CD4-positive, alpha-beta T cell (primary cell): ENCODE measurements at regions not wholly inside any gene's neighbourhood (a gene's known extent, or its start where the extent isn't known, plus 50 kb on each side); places are given as distances from the start of the nearest gene placed in this dataset.

ENCODE experiments used
- ATAC-seq: fragments of 200-7000 bp; cut with Tn5 transposase; one replicate; pipeline ENCODE4 v1.10.0; 2022; ENCODE audit warnings: mild to moderate bottlenecking; ENCODE audit not compliant: poor library complexity
- CTCF ChIA-PET: fragments of 350-600 bp; sonication (Branson Sonifier 250); formaldehyde crosslinking; loops from one replicate; lab custom pipeline; 2021; ENCODE audit warnings: antibody characterized with exemption, inconsistent platforms; lab: Charles Lee
- POLR2A ChIA-PET: fragments of 350-600 bp; sonication (Branson Sonifier 250); formaldehyde crosslinking; loops from one replicate; lab custom pipeline; 2021; ENCODE audit warnings: antibody characterized with exemption, inconsistent platforms; lab: Charles Lee
- DNase-seq, 14 experiments: peaks; one replicate each; pipeline ENCODE4 v3.0.0-alpha.2; 2013 to 2020; ENCODE audit warnings: mixed read lengths in 2 of 14
- H3K27ac ChIP-seq, 2 donors: one replicate each; pipeline versions ENCODE4 v1.5.1 to v1.7.0; 2013; ENCODE audit warnings: low read length in 2 of 2, low read depth in 1 of 2, mild to moderate bottlenecking in 1 of 2
- H3K27me3 ChIP-seq, 2 experiments: 1 replicate in 1 of 2; 2 replicates in 1 of 2; pipeline versions ENCODE4 v1.6.1 to v1.7.0; 2013; ENCODE audit warnings: low read length in 2 of 2, control low read depth in 1 of 2, mild to moderate bottlenecking in 1 of 2, moderate library complexity in 1 of 2; ENCODE audit not compliant: insufficient read depth in 2 of 2, control insufficient read depth in 1 of 2
- H3K36me3 ChIP-seq: one replicate; pipeline ENCODE4 v1.6.1; 2013; ENCODE audit warnings: low read length, control low read depth; ENCODE audit not compliant: insufficient read depth
- H3K4me1 ChIP-seq: one replicate; pipeline ENCODE4 v1.6.1; 2013; ENCODE audit warnings: low read length, control low read depth; ENCODE audit not compliant: insufficient read depth
- H3K4me3 ChIP-seq: one replicate; pipeline ENCODE4 v1.5.1; 2013; ENCODE audit warnings: mild to moderate bottlenecking, low read length, moderate library complexity
- H3K9me3 ChIP-seq, 2 experiments: 1 replicate in 1 of 2; 2 replicates in 1 of 2; pipeline versions ENCODE4 v1.6.1 to v1.7.0; 2013; ENCODE audit warnings: low read length in 2 of 2, mild to moderate bottlenecking in 2 of 2, control low read depth in 1 of 2, moderate library complexity in 1 of 2; ENCODE audit not compliant: control insufficient read depth in 1 of 2, insufficient read depth in 1 of 2
- H3K27ac Mint-ChIP-seq: one replicate; pipeline ENCODE4 v1.8.0; 2020; ENCODE audit warnings: mixed read lengths
- H3K27me3 Mint-ChIP-seq: one replicate; pipeline ENCODE4 v1.8.0; 2021; ENCODE audit warnings: mixed read lengths
- H3K36me3 Mint-ChIP-seq: one replicate; pipeline ENCODE4 v1.8.0; 2021; ENCODE audit warnings: low read depth, mixed read lengths
- H3K4me1 Mint-ChIP-seq: one replicate; pipeline ENCODE4 v1.8.0; 2021; ENCODE audit warnings: low read depth, mixed read lengths
- H3K4me3 Mint-ChIP-seq: one replicate; pipeline ENCODE4 v1.8.0; 2020; ENCODE audit warnings: mild to moderate bottlenecking, mixed read lengths
- H3K9me3 Mint-ChIP-seq: one replicate; pipeline ENCODE4 v1.8.0; 2020; ENCODE audit warnings: mixed read lengths
- intact Hi-C, 2 experiments: fragments of 100-400 bp; cut with DNase I in 1 of 2; cut with micrococcal nuclease in 1 of 2; formaldehyde crosslinking; loops; one replicate each; pipeline versions ENCODE4 v1.15.1 to v1.9.0; 2023 to 2025; cut with DNase I, micrococcal nuclease
- TF ChIP-seq, protein P1 (sequence below): fragments of 200-600 bp; IDR thresholded peaks from one replicate; pipeline ENCODE4 v1.8.0; 2022; ENCODE audit warnings: antibody characterized with exemption, mild to moderate bottlenecking

DNA sequence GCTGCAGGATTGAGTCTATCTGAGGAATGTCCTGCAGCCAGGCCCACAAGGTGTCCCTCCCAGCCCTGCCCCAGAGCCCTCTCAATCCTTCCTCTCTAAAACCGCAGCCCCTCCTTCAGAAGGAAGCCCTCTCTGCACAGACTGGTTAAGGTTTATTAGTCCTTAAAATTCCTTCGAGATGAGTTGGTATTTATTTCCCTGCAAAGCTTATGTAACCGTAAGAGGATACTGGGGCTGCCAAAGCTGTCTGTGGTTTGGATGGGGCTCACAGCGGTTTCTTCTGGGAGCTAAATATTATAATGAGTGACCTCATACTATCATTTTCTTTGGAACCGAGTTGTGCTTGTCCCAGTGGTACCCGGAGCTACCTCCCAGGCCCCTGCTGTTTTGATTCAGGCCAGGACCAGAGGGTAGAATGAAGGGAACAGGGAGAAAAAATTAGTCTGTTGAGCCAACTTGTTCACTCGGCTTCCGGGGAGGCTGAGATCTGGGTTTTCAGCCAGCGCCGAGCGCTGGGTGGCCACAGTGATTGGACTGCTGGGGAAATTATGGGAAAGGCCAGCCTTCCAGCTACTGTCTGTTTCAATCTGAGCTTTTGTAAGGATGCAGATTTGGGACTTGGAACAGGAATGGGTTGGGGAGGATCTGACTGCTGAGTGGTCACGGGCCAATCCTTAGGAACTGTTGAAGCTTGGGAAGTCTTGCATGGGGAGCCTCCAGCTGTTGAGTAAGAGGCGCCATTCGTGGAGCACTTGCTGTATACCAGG lies 107.5 kb downstream of the NDFIP1 start:
- peaks cover 7% of the 10 kb centered on the region for H3K4me1 Mint-ChIP-seq
- CTCF ChIA-PET: no interaction called here
- no peaks in the 10 kb centered on the region for H3K27me3 Mint-ChIP-seq
- peaks cover 9% of the 10 kb centered on the region for H3K4me1 ChIP-seq
- H3K9me3 ChIP-seq: no peaks in the 10 kb centered on the region
- POLR2A ChIA-PET: no interaction called here
- no peaks in the 10 kb centered on the region for H3K36me3 ChIP-seq
- TF ChIP-seq, protein P1, sequence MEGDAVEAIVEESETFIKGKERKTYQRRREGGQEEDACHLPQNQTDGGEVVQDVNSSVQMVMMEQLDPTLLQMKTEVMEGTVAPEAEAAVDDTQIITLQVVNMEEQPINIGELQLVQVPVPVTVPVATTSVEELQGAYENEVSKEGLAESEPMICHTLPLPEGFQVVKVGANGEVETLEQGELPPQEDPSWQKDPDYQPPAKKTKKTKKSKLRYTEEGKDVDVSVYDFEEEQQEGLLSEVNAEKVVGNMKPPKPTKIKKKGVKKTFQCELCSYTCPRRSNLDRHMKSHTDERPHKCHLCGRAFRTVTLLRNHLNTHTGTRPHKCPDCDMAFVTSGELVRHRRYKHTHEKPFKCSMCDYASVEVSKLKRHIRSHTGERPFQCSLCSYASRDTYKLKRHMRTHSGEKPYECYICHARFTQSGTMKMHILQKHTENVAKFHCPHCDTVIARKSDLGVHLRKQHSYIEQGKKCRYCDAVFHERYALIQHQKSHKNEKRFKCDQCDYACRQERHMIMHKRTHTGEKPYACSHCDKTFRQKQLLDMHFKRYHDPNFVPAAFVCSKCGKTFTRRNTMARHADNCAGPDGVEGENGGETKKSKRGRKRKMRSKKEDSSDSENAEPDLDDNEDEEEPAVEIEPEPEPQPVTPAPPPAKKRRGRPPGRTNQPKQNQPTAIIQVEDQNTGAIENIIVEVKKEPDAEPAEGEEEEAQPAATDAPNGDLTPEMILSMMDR: no peak
- ATAC-seq: no peak
- H3K27ac ChIP-seq: no peak overlapping the region
- no peaks in the 10 kb centered on the region for H3K36me3 Mint-ChIP-seq
- no peak overlapping the region for H3K4me3 Mint-ChIP-seq
- no peaks in the 10 kb centered on the region for H3K27me3 ChIP-seq
- no peak overlapping the region for H3K27ac Mint-ChIP-seq
- no peaks in the 10 kb centered on the region for H3K9me3 Mint-ChIP-seq
- no peak for DNase-seq
- intact Hi-C loops: no loop called here
- H3K4me3 ChIP-seq: no peak overlapping the region

DNA sequence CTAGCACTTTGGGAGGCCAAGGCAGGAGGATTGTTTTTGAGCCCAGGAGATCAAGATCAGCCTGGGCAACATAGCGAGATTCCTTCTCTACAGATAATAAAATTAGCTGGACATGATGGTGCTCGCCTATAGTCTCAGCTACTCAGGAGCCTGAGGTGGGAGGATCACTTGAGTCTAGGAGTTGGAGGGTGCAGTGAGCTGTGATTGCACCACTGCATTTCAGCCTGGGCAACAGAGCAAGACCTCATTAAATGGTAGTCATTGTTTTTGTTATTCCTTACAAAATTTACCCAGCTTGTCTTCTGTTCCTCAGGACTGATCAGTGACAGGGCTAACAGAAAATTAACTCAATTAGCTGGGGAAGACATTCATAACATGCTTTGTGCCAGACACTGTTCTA lies 104.5 kb downstream of the NDFIP1 start:
- H3K4me1 ChIP-seq: no peaks in the 10 kb centered on the region
- H3K27me3 ChIP-seq: no peaks in the 10 kb centered on the region
- TF ChIP-seq, protein P1: no peak
- no peaks in the 10 kb centered on the region for H3K9me3 ChIP-seq
- H3K4me3 ChIP-seq: no peak overlapping the region
- ATAC-seq (no peak), DNase-seq (no peak)
- Mint-ChIP-seq H3K36me3 (no peaks in the 10 kb centered on the region), H3K9me3 (no peaks in the 10 kb centered on the region), H3K4me3 (no peak overlapping the region), H3K27me3 (no peaks in the 10 kb centered on the region), H3K27ac (no peak overlapping the region), H3K4me1 (no peaks in the 10 kb centered on the region)
- ChIA-PET POLR2A (interaction anchor here (0.6 kb wide), 1 partner anchor 209 kb away, joined by 5 read pairs; no protein-coding TSS in a partner anchor), CTCF (no interaction called here)
- no peak overlapping the region for H3K27ac ChIP-seq
- H3K36me3 ChIP-seq: no peaks in the 10 kb centered on the region
- intact Hi-C loops: no loop called here

DNA sequence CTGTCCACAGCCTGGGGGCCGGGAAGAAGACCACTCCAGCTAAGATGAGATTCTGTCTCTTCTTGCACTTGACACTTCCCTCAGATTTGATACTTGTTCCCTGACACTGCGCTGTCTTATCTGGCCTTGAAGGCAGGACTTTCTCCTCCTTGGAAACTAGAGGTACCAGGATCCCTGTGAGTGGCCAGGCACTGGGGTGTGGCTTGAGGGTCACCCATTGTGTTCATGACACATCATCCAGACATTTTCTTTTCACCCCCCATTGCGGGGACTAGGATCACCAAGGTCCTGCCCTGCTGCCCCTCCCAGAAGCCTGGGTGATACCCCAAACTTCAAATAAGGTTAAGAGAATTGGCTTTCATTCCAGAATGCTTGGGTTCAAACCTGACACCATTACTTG lies 103.3 kb downstream of the NDFIP1 start:
- intact Hi-C loops: no loop called here
- DNase-seq (no peak), ATAC-seq (no peak)
- H3K27ac ChIP-seq: no peak overlapping the region
- H3K4me3 ChIP-seq: no peak overlapping the region
- Mint-ChIP-seq H3K27ac (no peak overlapping the region), H3K4me1 (no peaks in the 10 kb centered on the region), H3K9me3 (no peaks in the 10 kb centered on the region), H3K36me3 (no peaks in the 10 kb centered on the region), H3K27me3 (no peaks in the 10 kb centered on the region), H3K4me3 (no peak overlapping the region)
- no peaks in the 10 kb centered on the region for H3K36me3 ChIP-seq
- no peaks in the 10 kb centered on the region for H3K27me3 ChIP-seq
- no peaks in the 10 kb centered on the region for H3K9me3 ChIP-seq
- H3K4me1 ChIP-seq: no peaks in the 10 kb centered on the region
- TF ChIP-seq, protein P1: no peak
- CTCF ChIA-PET: no interaction called here
- POLR2A ChIA-PET: no interaction called here
